IMR-90 (cell line): ENCODE measurements at regions not wholly inside any gene's neighbourhood (a gene's known extent, or its start where the extent isn't known, plus 50 kb on each side); places are given as distances from the start of the nearest gene placed in this dataset.

Source experiments
- ATAC-seq: fragments of 200-7000 bp; cut with Tn5 transposase; 2 replicates; pipeline ENCODE4 v1.9.1; 2020; ENCODE audit warnings: low read depth, mild to moderate bottlenecking, moderate library complexity
- BruUV-seq: library from RNA; stranded (reverse); fragments of 400-500 nt; replicated peaks from 2 replicates; lab custom pipeline; 2021; lab: Mats Ljungman, UMichigan
- CTCF ChIA-PET: fragments of 300-600 bp; formaldehyde crosslinking; extraction: SDS; loops from one replicate; lab custom pipeline; 2021; ENCODE audit warnings: antibody characterized with exemption; lab: Yijun Ruan, JAX
- POLR2A ChIA-PET: fragments of 300-600 bp; sonication (Branson Sonifier 250); formaldehyde crosslinking; loops from one replicate; lab custom pipeline; 2022; ENCODE audit warnings: antibody characterized with exemption; ENCODE audit not compliant: unreplicated experiment; lab: Charles Lee
- DNase-seq: peaks from one replicate; pipeline ENCODE4 v3.0.0; 2013
- H2AFZ ChIP-seq: replicated peaks from 2 replicates; pipeline ENCODE3; 2013; ENCODE audit warnings: low read length, mild to moderate bottlenecking; ENCODE audit not compliant: poor library complexity
- H2AK5ac ChIP-seq: 2 replicates; pipeline ENCODE4 v1.6.1; 2013; ENCODE audit warnings: low read depth, low read length, inconsistent platforms
- H2AK9ac ChIP-seq: replicated peaks from 2 replicates; pipeline ENCODE3; 2013; ENCODE audit warnings: mild to moderate bottlenecking, low read depth, low read length, moderate library complexity; ENCODE audit not compliant: poor library complexity
- H2BK120ac ChIP-seq: 2 replicates; pipeline ENCODE4 v1.6.1; 2013; ENCODE audit warnings: low read depth, low read length, inconsistent platforms
- H2BK15ac ChIP-seq: 3 replicates; pipeline ENCODE4 v1.6.1; 2013; ENCODE audit warnings: low read depth, low read length, inconsistent platforms
- H2BK20ac ChIP-seq: 2 replicates; pipeline ENCODE4 v1.6.1; 2013; ENCODE audit warnings: low read depth, mild to moderate bottlenecking, inconsistent platforms, low read length, moderate library complexity
- H2BK5ac ChIP-seq: 2 replicates; pipeline ENCODE4 v1.6.1; 2013; ENCODE audit warnings: mild to moderate bottlenecking, low read depth, low read length, inconsistent platforms; ENCODE audit not compliant: poor library complexity, severe bottlenecking
- H3K14ac ChIP-seq: replicated peaks from 2 replicates; pipeline ENCODE4 v1.6.1; 2013; ENCODE audit warnings: low read depth, low read length, inconsistent platforms
- H3K18ac ChIP-seq: 2 replicates; pipeline ENCODE4 v1.6.1; 2013; ENCODE audit warnings: low read depth, low read length, control low read depth
- H3K23ac ChIP-seq: 2 replicates; pipeline ENCODE4 v1.6.1; 2013; ENCODE audit warnings: low read depth, low read length, inconsistent platforms
- H3K27ac ChIP-seq: 2 replicates; pipeline ENCODE4 v1.5.1; 2013; ENCODE audit warnings: mild to moderate bottlenecking, control low read depth, low read length; ENCODE audit not compliant: insufficient read depth
- H3K27me3 ChIP-seq: 2 replicates; pipeline ENCODE4 v1.6.1; 2013; ENCODE audit warnings: low read length; ENCODE audit not compliant: control insufficient read depth, insufficient read depth
- H3K36me3 ChIP-seq: 2 replicates; pipeline ENCODE4 v1.6.1; 2013; ENCODE audit warnings: low read length, mixed read lengths; ENCODE audit not compliant: control insufficient read depth, insufficient read depth
- H3K4ac ChIP-seq: 2 replicates; pipeline ENCODE4 v1.6.1; 2013; ENCODE audit warnings: low read depth, low read length, inconsistent platforms
- H3K4me1 ChIP-seq: 2 replicates; pipeline ENCODE4 v1.6.1; 2013; ENCODE audit warnings: low read length, mixed read lengths; ENCODE audit not compliant: control insufficient read depth, insufficient read depth
- H3K4me2 ChIP-seq: 2 replicates; pipeline ENCODE4 v1.6.1; 2013; ENCODE audit warnings: low read depth, mild to moderate bottlenecking, control low read depth, low read length, moderate library complexity
- H3K4me3 ChIP-seq: 2 replicates; pipeline ENCODE4 v1.5.1; 2013; ENCODE audit warnings: low read depth, mild to moderate bottlenecking, control low read depth, low read length, moderate library complexity; ENCODE audit not compliant: insufficient read depth
- H3K56ac ChIP-seq: 2 replicates; pipeline ENCODE4 v1.6.1; 2013; ENCODE audit warnings: low read length, inconsistent platforms; ENCODE audit not compliant: insufficient read depth; ENCODE audit errors: extremely low read depth
- H3K79me1 ChIP-seq, 2 experiments: 2 replicates each; pipeline ENCODE4 v1.6.1; 2013; ENCODE audit warnings: low read length in 2 of 2, inconsistent platforms in 1 of 2, low read depth in 1 of 2
- H3K9ac ChIP-seq: 2 replicates; pipeline ENCODE4 v1.6.1; 2013; ENCODE audit warnings: low read depth, low read length, control low read depth
- H3K9me1 ChIP-seq: 2 replicates; pipeline ENCODE4 v1.6.1; 2013; ENCODE audit warnings: low read length, inconsistent platforms; ENCODE audit not compliant: insufficient read depth
- H3K9me3 ChIP-seq: 2 replicates; pipeline ENCODE4 v1.6.1; 2013; ENCODE audit warnings: low read length; ENCODE audit not compliant: control insufficient read depth, insufficient read depth
- H4K20me1 ChIP-seq: 2 replicates; pipeline ENCODE4 v1.6.1; 2013; ENCODE audit warnings: low read length, inconsistent platforms; ENCODE audit not compliant: insufficient read depth
- H4K5ac ChIP-seq: 2 replicates; pipeline ENCODE4 v1.6.1; 2013; ENCODE audit warnings: mild to moderate bottlenecking, low read depth, low read length, control low read depth
- H4K8ac ChIP-seq, 2 experiments: 2 replicates each; pipeline ENCODE4 v1.6.1; 2013; ENCODE audit warnings: low read depth in 2 of 2, low read length in 2 of 2, control low read depth in 1 of 2, inconsistent platforms in 1 of 2
- H4K91ac ChIP-seq: 2 replicates; pipeline ENCODE4 v1.6.1; 2013; ENCODE audit warnings: low read depth, low read length, inconsistent platforms; ENCODE audit not compliant: insufficient read depth
- BHLHE40 ChIP-seq: fragments of 150-350 bp; IDR thresholded peaks from 2 replicates; pipeline ENCODE4 v1.6.1; 2016; ENCODE audit warnings: mild to moderate bottlenecking, low read depth, low read length
- CEBPB ChIP-seq: IDR thresholded peaks from 2 replicates; pipeline ENCODE4 v1.6.1; 2012; ENCODE audit warnings: low read depth, low read length, improper control_type of control experiment
- CHD1 ChIP-seq: IDR thresholded peaks from 2 replicates; pipeline ENCODE4 v1.6.1; 2012; ENCODE audit warnings: low read depth, low read length, improper control_type of control experiment
- MAFK ChIP-seq: IDR thresholded peaks from 2 replicates; pipeline ENCODE4 v1.6.1; 2012; ENCODE audit warnings: low read depth, low read length, improper control_type of control experiment
- MXI1 ChIP-seq: IDR thresholded peaks from 2 replicates; pipeline ENCODE4 v1.6.1; 2012; ENCODE audit warnings: low read depth, mild to moderate bottlenecking, low read length, moderate library complexity, borderline replicate concordance
- POLR2A ChIP-seq: IDR thresholded peaks from 2 replicates; pipeline ENCODE4 v1.6.1; 2012; ENCODE audit warnings: mild to moderate bottlenecking, low read depth, low read length
- RCOR1 ChIP-seq: IDR thresholded peaks from 2 replicates; pipeline ENCODE4 v1.6.1; 2012; ENCODE audit warnings: mild to moderate bottlenecking, low read length, improper control_type of control experiment; ENCODE audit not compliant: insufficient replicate concordance
- SMC3 ChIP-seq: fragments of 150-350 bp; IDR thresholded peaks from 2 replicates; pipeline ENCODE4 v1.6.1; 2016; ENCODE audit warnings: low read depth, mild to moderate bottlenecking, antibody characterized with exemption, low read length, moderate library complexity
- WGBS, 2 experiments: methylation state at CpG; one replicate each; pipeline versions ENCODE4 v1.1.5 to v1.1.7; 2013; ENCODE audit warnings: missing lambda C conversion rate in 2 of 2; ENCODE audit not compliant: insufficient read length in 1 of 2; ENCODE audit errors: extremely low coverage in 2 of 2; 5-methylcytosine and 5-hydroxymethylcytosine counted together
- dilution Hi-C: fragments of 300-500 bp; cut with HindIII; formaldehyde crosslinking; loops from one replicate; pipeline ENCODE4 v1.14.3; 2018; ENCODE audit warnings: low sequenced_read_pairs; ENCODE audit not compliant: unreplicated experiment
- in situ Hi-C: fragments of 300-500 bp; cut with MboI; formaldehyde crosslinking; loops from 3 replicates; pipeline ENCODE4 v1.14.3; 2019; ENCODE audit warnings: low sequenced_read_pairs, inconsistent platforms, mixed read lengths
- intact Hi-C: fragments of 100-400 bp; cut with micrococcal nuclease; formaldehyde crosslinking; loops from 2 replicates; pipeline ENCODE4 v1.10.0; 2022

DNA sequence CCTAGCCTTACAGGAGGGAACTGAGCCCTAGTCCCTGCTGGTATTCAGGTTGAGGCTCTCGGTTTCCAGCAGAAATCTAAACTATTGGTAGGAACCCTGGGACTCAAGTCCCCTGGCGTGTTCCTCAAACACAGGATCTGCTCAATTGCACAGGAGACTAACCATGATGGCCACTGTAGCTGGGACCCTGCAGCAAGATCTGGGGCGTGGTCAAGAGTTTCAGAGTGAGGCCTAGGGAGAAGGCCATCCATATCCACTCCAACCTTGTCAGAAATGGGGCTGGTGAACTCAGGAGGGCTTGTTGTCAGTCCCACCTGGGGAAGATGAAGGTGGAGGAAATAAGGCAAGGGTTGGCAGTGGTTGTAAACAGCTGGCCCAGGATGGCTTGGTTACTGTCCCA is 49.9 kb upstream of the PAX6 start:
- Histone ChIP-seq H3K23ac (no peak overlapping the region), H3K56ac (no peak overlapping the region), H2BK5ac (no peak overlapping the region), H3K4ac (no peak overlapping the region), H4K5ac (no peak overlapping the region), H3K27me3 (peaks cover 1% of the 10 kb centered on the region), H2BK15ac (no peak overlapping the region), H2AK5ac (no peak overlapping the region), H3K14ac (no peak overlapping the region), H4K8ac (no peak overlapping the region), H3K36me3 (no peaks in the 10 kb centered on the region), H3K9me1 (no peaks in the 10 kb centered on the region), H2AFZ (no peak overlapping the region), H3K4me3 (no peak overlapping the region), H3K79me1 (no peaks in the 10 kb centered on the region), H3K9me3 (no peaks in the 10 kb centered on the region), H3K4me2 (no peak overlapping the region), H4K91ac (no peak overlapping the region), H3K9ac (no peak overlapping the region), H2AK9ac (no peak overlapping the region), H3K4me1 (no peaks in the 10 kb centered on the region), H2BK20ac (no peak overlapping the region), H2BK120ac (no peak overlapping the region), H4K20me1 (no peaks in the 10 kb centered on the region), H3K27ac (no peak overlapping the region), H3K18ac (no peak overlapping the region)
- in situ Hi-C loops, result no loop called here
- TF ChIP-seq CHD1 (no peak), SMC3 (no peak), MAFK (no peak), POLR2A (no peak), CEBPB (no peak), BHLHE40 (no peak), RCOR1 (no peak), MXI1 (no peak)
- POLR2A ChIA-PET, result no interaction called here
- DNase-seq (no peak), ATAC-seq (no peak)
- CTCF ChIA-PET, result no interaction called here
- dilution Hi-C loops, result no loop called here
- no CpG with 5 or more reads among the region's 3 CpGs for WGBS, 2 experiments
- no TSS peak for BruUV-seq
- intact Hi-C loops, result no loop called here
